OCI-LY7 (cell line): ENCODE measurements at regions not wholly inside any gene's neighbourhood (a gene's known extent, or its start where the extent isn't known, plus 50 kb on each side); places are given as distances from the start of the nearest gene placed in this dataset.

Source experiments
- CTCF ChIP-seq: fragments of 200-600 bp; sonication (generic); conservative IDR thresholded peaks from 2 replicates; pipeline ENCODE4 v1.5.1; 2014; ENCODE audit warnings: mild to moderate bottlenecking, antibody characterized with exemption, low read length, moderate library complexity, mixed read lengths
- EZH2phosphoT487 ChIP-seq: fragments of 200-600 bp; sonication (generic); IDR thresholded peaks from 2 replicates; pipeline ENCODE4 v1.6.1; 2018; ENCODE audit warnings: low read depth, borderline replicate concordance, mild to moderate bottlenecking, mixed run types, antibody characterized with exemption, low read length, moderate library complexity, mixed read lengths

- TF ChIP-seq CTCF (no peak), EZH2phosphoT487 (no peak)
These were observed 71.6 kb downstream of the GPX5 start for GRCh38 chr6:28597217-28597835.
